Right renal cortex interstitium (tissue), 3 donors: ENCODE measurements at regions not wholly inside any gene's neighbourhood (a gene's known extent, or its start where the extent isn't known, plus 50 kb on each side); places are given as distances from the start of the nearest gene placed in this dataset.
"Not testable (repeated sequence)": the region's sequence is repeated elsewhere in the genome, so short reads cannot be mapped to it uniquely, and the experiment has no call there.

Source experiments
- DNase-seq, 3 donors: peaks; one replicate each; pipeline ENCODE4 v3.0.0-alpha.2; 2013; ENCODE audit warnings: low read depth in 3 of 3, low spot score in 2 of 3

DNA sequence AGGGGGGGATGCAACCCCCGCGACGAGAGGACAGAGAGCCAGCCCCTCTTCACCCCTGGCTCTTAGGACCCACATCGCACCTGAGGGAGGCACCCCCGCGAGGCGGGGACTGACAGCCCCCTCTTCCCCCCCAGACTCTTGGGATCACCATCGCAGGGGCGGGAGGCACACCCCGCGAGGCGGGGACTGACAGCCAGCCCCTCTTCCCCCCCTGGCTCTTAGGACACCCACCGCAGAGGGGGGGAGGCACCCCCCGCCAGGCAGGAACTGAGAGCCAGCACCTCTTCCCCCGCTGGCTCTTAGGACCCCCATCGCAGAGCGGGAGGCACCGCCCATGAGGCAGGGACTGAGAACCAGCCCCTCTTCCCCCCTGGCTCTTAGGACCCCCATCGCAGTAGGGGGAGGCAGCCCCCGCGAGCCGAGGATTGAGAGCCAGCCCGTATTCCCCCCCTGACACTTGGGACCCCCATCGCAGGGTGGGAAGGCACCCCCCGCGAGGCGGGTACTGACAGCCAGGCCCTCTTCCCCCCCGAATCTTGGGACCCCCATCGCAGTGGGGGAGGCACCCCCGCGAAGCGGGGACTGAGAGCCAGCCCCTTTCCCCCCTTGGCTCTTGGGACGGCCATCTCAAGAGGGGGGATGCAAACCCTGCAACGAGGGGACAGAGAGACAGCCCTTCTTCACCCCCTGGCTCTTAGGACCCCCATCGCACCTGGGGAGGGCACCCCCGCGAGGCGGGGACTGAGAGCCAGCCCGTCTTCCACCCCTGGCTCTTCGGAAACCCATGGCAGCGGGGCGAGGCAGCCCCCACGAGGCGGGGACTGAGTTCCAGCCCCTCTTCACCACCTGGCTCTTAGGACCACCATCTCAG lies 2425.1 kb upstream of the PCDH20 start:
- DNase-seq = no peak

DNA sequence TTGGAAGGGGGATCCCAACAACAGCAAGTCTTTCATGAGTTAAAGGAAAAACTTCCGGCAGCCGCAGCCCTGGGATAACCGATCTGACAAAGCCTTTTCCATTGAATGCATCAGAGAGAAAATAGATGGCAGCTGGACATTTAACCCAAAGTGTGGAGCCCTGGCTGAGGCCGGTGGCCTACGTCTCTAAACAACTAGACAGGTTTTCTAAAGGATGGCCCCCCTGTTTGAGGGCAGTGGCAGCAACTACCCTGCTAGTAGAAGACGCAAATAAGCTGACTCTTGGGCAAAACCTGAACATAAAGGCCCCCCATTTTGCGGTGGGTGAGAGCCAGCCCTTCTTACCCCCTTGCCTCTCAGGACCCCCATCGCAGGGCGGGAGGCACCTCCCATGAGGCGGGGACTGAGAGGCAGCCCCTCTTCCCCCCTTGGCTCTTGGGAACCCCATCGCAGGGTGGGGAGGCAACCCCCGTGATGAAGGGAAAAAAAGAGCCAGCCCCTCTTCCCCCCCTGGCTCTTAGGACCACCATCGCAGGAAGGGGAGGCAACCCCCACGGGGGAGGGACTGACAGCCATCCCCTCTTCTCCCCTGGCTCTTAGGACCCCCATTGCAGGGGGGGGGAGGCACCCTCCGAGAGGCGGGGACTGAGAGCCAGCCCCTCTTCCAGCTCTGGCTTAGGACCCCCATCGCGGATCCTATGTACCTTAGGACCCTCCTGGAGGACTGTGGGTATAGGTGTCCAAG lies 2422.9 kb upstream of the PCDH20 start:
- DNase-seq = no peak

DNA sequence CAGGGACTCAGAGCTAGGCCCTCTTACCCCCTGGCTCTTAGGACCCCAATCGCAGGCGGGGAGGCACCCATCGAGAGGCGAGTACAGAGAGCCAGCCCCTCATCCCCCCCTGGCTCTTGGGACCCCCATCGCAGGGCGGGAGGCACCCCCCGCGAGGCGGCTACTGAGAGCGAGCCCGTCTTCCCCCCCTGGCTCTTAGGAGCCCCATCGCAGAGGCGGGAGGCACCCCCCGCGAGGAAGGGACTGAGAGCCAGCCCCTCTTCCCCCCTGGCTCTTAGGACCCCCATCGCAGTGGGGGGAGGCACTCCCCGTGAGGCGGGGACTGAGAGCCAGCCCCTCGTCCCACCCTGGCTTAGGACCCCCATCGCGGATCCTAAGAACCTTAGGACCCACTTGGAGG lies 2422.1 kb upstream of the PCDH20 start:
- DNase-seq = not testable (repeated sequence)

DNA sequence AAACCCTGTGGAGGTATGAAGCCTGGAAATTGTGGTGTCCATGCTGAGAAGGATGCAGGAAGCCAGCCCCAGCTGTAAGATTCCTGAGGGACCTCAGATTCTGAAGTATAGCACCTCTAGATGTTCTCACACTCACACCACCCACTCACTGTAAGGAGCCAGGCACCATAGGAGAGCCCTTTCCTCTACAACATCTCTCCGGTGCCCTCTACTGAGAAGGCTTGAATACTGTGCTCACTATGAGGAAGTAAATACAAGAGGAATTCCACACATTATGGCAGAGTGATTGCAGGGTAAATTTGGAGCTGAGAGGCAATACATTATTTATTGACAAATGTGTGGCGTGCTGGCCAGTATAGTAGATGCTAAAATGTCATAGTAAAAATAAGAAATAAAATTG lies 2414.0 kb upstream of the PCDH20 start:
- not testable (repeated sequence) for DNase-seq

DNA sequence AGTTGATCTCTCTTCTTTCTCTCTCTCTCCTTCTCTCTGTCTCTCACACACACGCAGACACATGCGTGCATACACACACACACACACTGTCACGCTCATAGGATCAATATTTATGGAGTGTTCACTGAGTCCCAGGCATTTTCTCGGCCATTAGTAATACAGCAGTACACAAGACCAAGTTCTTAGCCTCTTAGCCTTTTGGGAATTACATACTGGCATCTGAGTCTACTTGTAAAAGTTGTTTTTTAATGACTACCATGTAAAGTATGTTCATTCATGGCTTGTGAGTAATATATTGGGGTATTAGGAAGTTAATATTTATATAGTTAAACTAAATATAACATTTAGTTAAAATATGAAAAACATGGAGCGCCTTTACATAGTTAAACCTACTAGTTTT lies 2406.1 kb upstream of the PCDH20 start:
- DNase-seq = not testable (repeated sequence)

DNA sequence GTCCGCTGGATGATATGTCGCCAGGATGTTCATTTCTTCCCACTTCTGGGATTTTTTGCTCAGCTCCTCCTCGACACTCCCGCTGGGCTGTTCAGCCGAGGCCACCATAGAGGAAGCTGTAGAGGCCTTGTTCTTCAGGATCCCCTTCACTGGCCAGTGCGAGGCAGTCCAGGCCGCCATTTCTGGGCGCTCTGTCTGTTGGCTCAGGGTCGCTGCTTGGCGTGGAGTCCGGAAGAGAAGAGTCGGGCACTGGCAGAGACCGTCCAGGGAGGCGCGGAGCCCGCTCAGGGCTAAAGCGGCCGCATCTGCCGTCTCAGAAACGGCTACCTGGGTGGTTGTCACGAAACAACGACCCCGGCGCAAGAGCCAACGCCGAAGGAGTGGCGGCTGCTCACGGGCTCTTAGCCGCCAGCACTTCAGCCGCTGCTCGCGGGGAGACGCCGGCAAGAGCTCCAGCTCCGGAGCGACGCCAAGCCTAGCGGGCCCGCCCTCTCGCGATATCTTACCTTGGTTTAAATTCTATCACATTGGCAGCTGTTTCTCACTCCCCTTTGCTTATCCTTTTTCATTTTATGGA lies 2395.9 kb upstream of the PCDH20 start:
- DNase-seq = not testable (repeated sequence)

DNA sequence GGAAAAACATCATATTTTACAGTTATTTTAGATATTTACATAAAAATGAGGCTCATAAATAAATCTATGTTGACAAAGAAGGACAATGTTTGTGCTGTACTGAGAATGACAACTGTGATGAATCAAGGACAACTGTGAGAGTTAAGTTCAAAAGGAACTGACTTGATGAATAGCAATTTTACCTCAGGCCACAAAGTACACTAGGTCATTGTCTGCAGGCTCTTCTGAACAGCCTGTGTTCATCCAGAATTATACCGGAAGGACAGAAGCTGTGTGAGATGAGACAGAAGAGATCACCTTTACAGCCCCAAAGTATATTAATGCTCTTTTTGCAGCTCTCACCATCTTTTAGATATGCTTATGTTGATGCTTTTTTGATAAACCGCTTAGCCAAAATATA lies 2375.5 kb upstream of the PCDH20 start:
- not testable (repeated sequence) for DNase-seq

DNA sequence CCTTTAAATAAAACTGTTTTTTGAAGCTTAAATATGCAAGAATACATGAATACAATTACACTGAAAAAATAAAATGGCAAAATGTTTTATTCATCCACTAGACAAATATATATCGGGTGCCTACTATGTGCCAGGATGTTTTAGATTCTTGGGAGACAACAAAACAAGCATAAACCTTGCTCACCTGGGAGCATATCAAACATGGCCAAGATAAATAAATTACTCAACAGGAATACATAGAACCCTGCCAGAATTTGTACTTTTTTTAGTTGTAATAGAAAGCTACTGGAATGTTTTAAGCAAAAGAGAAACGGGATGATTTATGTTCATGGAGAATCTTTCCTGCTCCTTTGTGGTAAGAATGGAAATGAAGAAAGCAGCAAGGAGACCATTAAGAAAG lies 2358.5 kb upstream of the PCDH20 start:
- DNase-seq = no peak

DNA sequence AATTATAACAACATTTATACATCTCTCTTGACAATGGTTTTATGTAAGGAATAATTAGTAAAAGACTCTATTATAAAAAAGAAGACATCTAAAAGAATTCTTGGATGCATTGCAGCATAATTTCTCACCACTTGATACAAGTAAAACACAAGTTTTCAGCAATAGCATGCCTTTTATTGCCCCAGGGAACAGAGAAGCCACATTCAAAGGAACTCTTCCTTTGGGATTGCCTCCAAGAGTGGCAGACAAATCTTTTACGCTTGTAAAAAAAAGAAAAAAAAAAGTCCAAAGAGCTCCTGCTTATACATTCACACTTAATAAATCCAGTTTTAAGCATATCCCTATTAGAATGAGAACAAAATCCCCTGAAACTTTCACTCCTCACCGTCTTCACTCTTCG lies 2357.8 kb upstream of the PCDH20 start:
- no peak for DNase-seq

DNA sequence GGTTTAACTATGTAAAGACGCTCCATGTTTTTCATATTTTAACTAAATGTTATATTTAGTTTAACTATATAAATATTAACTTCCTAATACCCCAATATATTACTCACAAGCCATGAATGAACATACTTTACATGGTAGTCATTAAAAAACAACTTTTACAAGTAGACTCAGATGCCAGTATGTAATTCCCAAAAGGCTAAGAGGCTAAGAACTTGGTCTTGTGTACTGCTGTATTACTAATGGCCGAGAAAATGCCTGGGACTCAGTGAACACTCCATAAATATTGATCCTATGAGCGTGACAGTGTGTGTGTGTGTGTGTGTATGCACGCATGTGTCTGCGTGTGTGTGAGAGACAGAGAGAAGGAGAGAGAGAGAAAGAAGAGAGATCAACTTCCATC lies 2342.0 kb upstream of the PCDH20 start:
- not testable (repeated sequence) for DNase-seq

DNA sequence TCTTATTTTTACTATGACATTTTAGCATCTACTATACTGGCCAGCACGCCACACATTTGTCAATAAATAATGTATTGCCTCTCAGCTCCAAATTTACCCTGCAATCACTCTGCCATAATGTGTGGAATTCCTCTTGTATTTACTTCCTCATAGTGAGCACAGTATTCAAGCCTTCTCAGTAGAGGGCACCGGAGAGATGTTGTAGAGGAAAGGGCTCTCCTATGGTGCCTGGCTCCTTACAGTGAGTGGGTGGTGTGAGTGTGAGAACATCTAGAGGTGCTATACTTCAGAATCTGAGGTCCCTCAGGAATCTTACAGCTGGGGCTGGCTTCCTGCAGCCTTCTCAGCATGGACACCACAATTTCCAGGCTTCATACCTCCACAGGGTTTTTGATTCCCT lies 2334.2 kb upstream of the PCDH20 start:
- DNase-seq = not testable (repeated sequence)

DNA sequence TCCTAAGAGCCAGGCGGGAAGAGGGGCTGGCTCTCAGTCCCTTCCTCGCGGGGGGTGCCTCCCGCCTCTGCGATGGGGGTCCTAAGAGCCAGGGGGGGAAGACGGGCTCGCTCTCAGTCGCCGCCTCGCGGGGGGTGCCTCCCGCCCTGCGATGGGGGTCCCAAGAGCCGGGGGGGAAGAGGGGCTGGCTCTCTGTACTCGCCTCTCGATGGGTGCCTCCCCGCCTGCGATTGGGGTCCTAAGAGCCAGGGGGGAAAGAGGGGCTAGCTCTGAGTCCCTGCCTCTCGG lies 2326.1 kb upstream of the PCDH20 start:
- DNase-seq = not testable (repeated sequence)

DNA sequence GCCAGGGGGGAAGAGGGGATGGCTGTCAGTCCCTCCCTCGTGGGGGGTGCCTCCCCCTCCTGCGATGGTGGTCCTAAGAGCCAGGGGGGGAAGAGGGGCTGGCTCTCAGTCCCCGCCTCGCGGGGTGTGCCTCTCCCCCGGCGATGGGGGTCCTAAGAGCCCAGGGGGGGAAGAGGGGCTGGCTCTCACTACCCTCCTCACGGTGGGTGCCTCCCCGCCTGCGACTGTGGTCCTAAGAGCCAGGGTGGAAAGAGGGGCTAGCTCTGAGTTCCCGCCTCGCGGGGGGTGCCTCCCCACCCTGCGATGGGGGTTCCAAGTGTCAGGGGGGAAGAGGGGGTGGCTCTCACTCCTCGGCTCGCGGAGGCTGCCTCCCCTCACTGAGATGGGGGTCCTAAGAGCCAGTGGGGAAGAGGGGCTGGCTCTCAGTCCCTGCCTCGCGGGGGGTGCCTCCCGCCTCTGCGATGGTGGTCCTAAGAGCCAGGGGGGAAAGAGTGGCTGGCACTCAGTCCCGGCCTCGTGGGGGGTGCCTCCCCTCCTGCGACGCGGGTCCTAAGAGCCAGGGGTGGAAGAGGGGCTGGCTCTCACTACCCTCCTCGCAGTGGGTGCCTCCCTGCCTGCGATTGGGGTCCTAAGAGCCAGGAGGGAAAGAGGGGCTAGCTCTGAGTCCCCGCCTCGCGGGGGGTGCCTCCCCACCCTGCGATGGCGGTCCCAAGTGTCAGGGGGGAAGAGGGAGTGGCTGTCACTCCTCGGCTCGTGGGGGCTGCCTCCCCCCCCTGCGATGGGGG lies 2325.6 kb upstream of the PCDH20 start:
- DNase-seq = no peak

DNA sequence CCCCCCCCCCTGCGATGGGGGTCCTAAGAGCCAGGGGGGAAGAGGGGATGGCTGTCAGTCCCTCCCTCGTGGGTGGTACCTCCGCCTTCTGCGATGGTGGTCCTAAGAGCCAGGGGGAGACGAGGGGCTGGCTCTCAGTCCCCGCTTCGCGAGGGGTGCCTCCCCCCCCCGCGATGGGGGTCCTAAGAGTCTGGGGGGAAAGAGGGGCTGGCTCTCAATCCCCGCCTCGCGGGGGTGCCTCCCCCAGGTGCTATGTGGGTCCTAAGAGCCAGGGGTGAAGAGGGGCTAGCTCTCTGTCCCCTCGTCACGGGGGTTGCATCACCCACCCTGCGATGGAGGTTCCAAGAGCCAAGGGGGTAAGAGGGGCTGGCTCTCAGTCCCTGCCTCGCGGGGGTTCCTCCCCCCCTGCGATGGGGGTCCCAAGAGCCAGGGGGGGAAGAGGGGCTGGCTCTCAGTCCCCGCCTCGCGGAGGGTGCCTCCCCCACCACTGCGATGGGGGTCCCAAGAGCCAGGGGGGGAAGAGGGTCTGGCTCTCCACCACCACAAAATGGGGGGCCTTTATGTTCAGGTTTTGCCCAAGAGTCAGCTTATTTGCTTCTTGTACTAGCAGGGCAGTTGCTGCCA lies 2323.6 kb upstream of the PCDH20 start:
- not testable (repeated sequence) for DNase-seq

DNA sequence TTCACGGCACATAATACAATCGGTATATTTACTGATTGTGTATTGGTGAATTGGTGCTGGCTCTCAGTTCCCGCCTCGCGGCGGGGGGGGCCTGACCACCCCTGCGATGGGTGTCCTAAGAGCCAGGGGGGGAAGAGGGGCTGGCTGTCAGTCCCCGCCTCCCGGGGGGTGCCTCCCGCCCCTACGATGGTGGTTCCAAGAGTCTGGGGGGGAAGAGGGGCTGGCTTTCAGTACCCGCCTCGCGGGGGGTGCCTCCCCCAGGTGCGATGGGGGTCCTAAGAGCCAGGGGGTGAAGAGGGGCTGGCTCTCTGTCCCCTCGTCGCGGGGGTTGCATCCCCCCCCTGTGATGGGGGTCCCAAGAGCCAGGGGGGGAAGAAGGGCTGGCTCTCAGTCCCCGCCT lies 2321.8 kb upstream of the PCDH20 start:
- DNase-seq = no peak

DNA sequence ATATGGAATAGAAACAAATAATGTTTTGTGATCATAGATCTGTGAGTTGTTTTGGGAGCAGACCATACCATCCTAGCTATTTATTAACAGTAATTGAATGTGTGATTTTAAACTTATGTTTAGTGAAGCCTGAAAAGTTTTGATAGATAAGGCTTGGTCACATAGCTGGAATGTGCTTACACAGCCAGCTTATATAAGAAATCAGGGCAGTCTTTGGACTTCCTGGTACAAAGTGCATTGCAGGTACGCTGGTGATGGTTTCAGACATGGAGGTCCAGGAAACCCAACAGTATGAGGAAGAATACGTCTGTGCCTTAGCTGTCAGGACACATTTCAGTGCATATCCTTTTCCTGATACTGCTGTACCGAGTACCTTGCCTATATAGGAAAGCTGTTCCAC lies 2316.2 kb upstream of the PCDH20 start:
- peak in 1 of 3 donors; percentile 3 for DNase-seq

DNA sequence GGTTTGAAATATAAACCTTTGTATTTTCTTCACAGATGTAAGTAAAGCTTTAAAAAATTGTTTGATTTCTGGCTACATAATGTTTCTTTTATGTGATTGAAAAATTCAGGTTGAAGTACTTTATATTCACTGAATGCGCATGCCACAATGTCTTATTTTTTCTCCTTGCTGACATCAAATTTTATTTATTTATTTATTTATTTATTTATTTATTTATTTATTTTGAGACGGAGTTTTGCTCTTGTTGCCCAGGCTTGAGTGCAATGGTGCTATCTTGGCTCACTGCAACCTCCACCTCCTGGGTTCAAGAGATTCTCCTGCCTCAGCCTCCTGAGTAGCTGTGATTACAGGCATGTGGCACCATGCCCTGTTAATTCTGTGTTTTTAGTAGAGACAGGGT lies 2296.5 kb upstream of the PCDH20 start:
- DNase-seq = not testable (repeated sequence)

DNA sequence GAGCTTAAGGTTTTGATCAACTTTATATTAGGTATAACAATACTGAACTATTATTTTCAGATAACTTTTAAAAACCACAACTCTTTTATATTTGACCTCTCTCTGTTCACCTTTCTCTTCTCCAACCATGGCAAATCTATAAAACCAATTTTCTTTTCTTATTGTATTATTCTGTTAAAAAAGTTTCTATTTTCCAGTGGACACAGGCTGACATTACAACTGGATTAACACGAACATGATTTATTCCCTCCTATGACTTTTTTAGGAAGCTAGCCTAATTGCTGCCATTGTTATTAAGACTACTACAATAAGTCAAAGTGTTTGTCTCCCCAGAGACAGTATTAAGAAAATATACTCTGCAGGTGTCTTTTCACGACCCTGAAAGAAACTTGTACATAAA lies 2291.1 kb upstream of the PCDH20 start:
- no peak for DNase-seq

DNA sequence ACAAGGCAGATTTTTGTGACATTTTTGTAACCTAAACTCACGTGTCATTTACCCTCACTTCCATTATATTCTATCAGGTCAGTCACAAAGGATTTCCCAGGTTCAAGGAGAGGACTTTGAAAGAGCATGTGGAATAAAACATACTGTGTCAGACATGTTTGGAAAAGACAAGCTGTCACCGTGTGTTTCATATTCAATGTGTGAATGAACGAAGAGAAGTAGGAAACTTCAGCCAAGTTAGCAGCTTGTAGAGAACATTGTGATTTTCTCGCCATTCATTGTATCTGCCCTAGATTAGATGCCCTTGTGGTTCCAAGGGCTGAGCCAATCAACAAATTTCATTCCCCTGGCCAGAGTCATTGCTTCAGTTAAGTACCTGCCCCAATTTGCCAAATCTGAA lies 2288.9 kb upstream of the PCDH20 start:
- no peak for DNase-seq

DNA sequence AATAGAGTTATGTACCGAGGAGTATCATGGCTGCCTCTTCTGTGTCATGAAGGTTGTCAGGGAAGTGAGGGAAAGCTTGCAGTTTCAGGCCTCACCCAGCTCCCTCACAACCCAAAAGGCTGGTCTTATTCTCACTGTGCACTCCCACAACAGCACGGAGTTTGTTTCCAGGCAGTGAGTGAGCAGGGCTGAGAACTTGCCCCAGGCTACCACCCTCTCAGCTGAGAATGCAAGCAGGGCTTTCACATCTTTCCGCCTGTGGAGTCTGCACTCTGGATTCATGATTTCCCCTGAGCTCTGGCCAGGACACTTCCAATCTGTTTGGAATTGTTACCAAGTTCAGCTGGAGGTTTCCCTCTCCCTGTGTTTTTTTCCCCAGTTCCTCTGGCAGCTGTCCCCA lies 2284.7 kb upstream of the PCDH20 start:
- no peak for DNase-seq

DNA sequence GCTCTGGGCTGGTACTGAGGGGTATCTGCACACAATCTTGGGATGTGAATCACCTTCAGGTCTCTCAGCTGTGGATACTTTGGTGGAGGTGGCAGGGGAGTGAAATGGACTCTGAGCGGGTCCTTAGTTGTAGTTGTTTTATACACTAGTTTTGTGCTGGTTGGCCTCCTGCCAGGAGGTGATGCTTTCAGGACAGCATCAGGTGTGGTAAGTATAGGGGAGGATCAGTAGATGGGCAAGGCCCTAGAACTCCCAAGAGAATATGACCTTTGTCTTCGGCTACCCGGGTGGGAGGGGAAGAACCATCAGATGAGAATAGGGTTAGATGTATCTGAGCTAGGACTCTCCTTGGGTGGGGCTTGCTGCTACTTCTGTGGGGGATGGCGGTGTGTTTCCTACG lies 2284.3 kb upstream of the PCDH20 start:
- no peak for DNase-seq
